HCT116 (cell line): ENCODE measurements at regions not wholly inside any gene's neighbourhood (a gene's known extent, or its start where the extent isn't known, plus 50 kb on each side); places are given as distances from the start of the nearest gene placed in this dataset.

Source experiments
- ATAC-seq: fragments of 200-7000 bp; cut with Tn5 transposase; 2 replicates; pipeline ENCODE4 v1.9.1; 2020; ENCODE audit warnings: mild to moderate bottlenecking, moderate library complexity
- BruUV-seq: library from RNA; stranded (reverse); fragments of 400-500 nt; replicated peaks from 2 replicates; lab custom pipeline; 2021; lab: Mats Ljungman, UMichigan
- CTCF ChIA-PET: fragments of 300-600 bp; sonication (Branson Sonifier 250); formaldehyde crosslinking; loops from one replicate; lab custom pipeline; 2021; ENCODE audit warnings: antibody characterized with exemption; lab: Charles Lee
- POLR2A ChIA-PET: fragments of 300-600, 350-600 bp; sonication (Branson Sonifier 250); formaldehyde crosslinking; loops from one replicate; lab custom pipeline; 2021; ENCODE audit warnings: antibody characterized with exemption; lab: Charles Lee
- RAD21 ChIA-PET, 2 experiments: fragments of 300-600 bp; sonication (Branson Sonifier 250); formaldehyde crosslinking; loops; one replicate each; lab custom pipeline; 2023; ENCODE audit warnings: low total read pairs in 2 of 2; ENCODE audit not compliant: uncharacterized antibody in 2 of 2, unreplicated experiment in 2 of 2, low non-redundant PET in 1 of 2; lab: Charles Lee
- DNase-seq: peaks from one replicate; pipeline ENCODE4 v3.0.0-alpha.2; 2010; ENCODE audit warnings: low read depth, low spot score
- H2AFZ ChIP-seq: fragments of 200-600 bp; shearing (Covaris generic), sonication (generic); 2 replicates; pipeline ENCODE4 v1.6.1; 2017; ENCODE audit warnings: low read depth, mixed run types, mixed read lengths, antibody characterized with exemption, low read length; ENCODE audit not compliant: poor library complexity, severe bottlenecking
- H3K27ac ChIP-seq: 2 replicates; pipeline ENCODE4 v1.5.1; 2012; ENCODE audit warnings: low read depth, low read length
- H3K27me3 ChIP-seq: fragments of 200-600 bp; sonication (generic); 2 replicates; pipeline ENCODE4 v1.6.1; 2016; ENCODE audit warnings: mixed run types, low read length, mixed read lengths; ENCODE audit not compliant: insufficient read depth
- H3K36me3 ChIP-seq, 2 experiments: fragments of 200-500 bp in 1 of 2; fragments of 200-600 bp in 1 of 2; sonication (Bioruptor generic) in 1 of 2; sonication (generic) in 1 of 2; 2 replicates each; pipeline versions ENCODE4 v1.5.1 to v1.6.1; 2014 to 2016; ENCODE audit warnings: low read length in 2 of 2, inconsistent platforms in 1 of 2, mixed read lengths in 1 of 2, mixed run types in 1 of 2; ENCODE audit not compliant: insufficient read depth in 2 of 2, control insufficient read depth in 1 of 2
- H3K4me1 ChIP-seq, 2 experiments: fragments of 200-600 bp in 1 of 2; sonication (generic) in 1 of 2; 2 replicates each; pipeline versions ENCODE4 v1.5.1 to v1.6.1; 2012 to 2017; ENCODE audit warnings: low read length in 2 of 2, inconsistent platforms in 1 of 2, mild to moderate bottlenecking in 1 of 2, mixed read lengths in 1 of 2, mixed run types in 1 of 2, moderate library complexity in 1 of 2; ENCODE audit not compliant: insufficient read depth in 2 of 2, control insufficient read depth in 1 of 2
- H3K4me2 ChIP-seq: fragments of 200-600 bp; sonication (generic); 2 replicates; pipeline ENCODE4 v1.6.1; 2017; ENCODE audit warnings: mixed run types, low read length, mixed read lengths
- H3K4me3 ChIP-seq, 2 experiments: fragments of 200-600 bp in 1 of 2; sonication (generic) in 1 of 2; replicated peaks in 1 of 2; 2 replicates each; pipeline ENCODE4 v1.5.1; 2011 to 2016; ENCODE audit warnings: low read length in 2 of 2, control low read depth in 1 of 2, low read depth in 1 of 2, mild to moderate bottlenecking in 1 of 2, mixed read lengths in 1 of 2, mixed run types in 1 of 2
- H3K79me2 ChIP-seq: fragments of 200-600 bp; sonication (generic); 2 replicates; pipeline ENCODE4 v1.6.1; 2017; ENCODE audit warnings: mild to moderate bottlenecking, mixed run types, low read length, moderate library complexity, mixed read lengths; ENCODE audit not compliant: insufficient read depth
- H3K9ac ChIP-seq: fragments of 200-600 bp; sonication (generic); 2 replicates; pipeline ENCODE4 v1.6.1; 2016; ENCODE audit warnings: low read length, mixed read lengths
- H3K9me2 ChIP-seq: fragments of 200-600 bp; sonication (generic), shearing (Covaris generic); 2 replicates; pipeline ENCODE4 v1.6.1; 2017; ENCODE audit warnings: mixed run types, mild to moderate bottlenecking, moderate library complexity; ENCODE audit not compliant: insufficient read depth
- H3K9me3 ChIP-seq, 2 experiments: fragments of 200-500 bp in 1 of 2; fragments of 200-600 bp in 1 of 2; sonication (Bioruptor generic) in 1 of 2; sonication (generic) in 1 of 2; 2 replicates each; pipeline ENCODE4 v1.6.1; 2014 to 2017; ENCODE audit warnings: low read length in 2 of 2, mixed read lengths in 2 of 2, inconsistent platforms in 1 of 2, low read depth in 1 of 2, mild to moderate bottlenecking in 1 of 2, mixed run types in 1 of 2, moderate library complexity in 1 of 2; ENCODE audit not compliant: control insufficient read depth in 1 of 2, insufficient read depth in 1 of 2
- H4K20me1 ChIP-seq: fragments of 200-600 bp; sonication (generic), shearing (Covaris generic); 2 replicates; pipeline ENCODE4 v1.6.1; 2017; ENCODE audit warnings: mixed run types, mild to moderate bottlenecking, moderate library complexity; ENCODE audit not compliant: insufficient read depth
- ATF3 ChIP-seq: IDR thresholded peaks from 2 replicates; pipeline ENCODE4 v1.6.1; 2012
- CEBPB ChIP-seq: IDR thresholded peaks from 2 replicates; pipeline ENCODE4 v1.6.1; 2012; ENCODE audit warnings: low read depth
- CTCF ChIP-seq, 3 experiments: fragments of 200-600 bp in 1 of 3; sonication (generic) in 1 of 3; IDR thresholded peaks in 2 of 3; conservative IDR thresholded peaks in 1 of 3; 2 replicates each; pipeline ENCODE4 v1.5.1; 2012 to 2017; ENCODE audit warnings: low read depth in 2 of 3, low read length in 2 of 3, antibody characterized with exemption in 1 of 3, borderline replicate concordance in 1 of 3, control low read depth in 1 of 3, mild to moderate bottlenecking in 1 of 3, mixed read lengths in 1 of 3, mixed run types in 1 of 3, moderate library complexity in 1 of 3; ENCODE audit not compliant: insufficient read depth in 1 of 3
- ELF1 ChIP-seq: IDR thresholded peaks from 2 replicates; pipeline ENCODE4 v1.6.1; 2012; ENCODE audit warnings: low read depth, borderline replicate concordance
- EZH2phosphoT487 ChIP-seq: fragments of 200-600 bp; IDR thresholded peaks from 2 replicates; pipeline ENCODE4 v1.6.1; 2018; ENCODE audit warnings: antibody characterized with exemption, borderline replicate concordance
- FOSL1 ChIP-seq: IDR thresholded peaks from 2 replicates; pipeline ENCODE4 v1.6.1; 2012; ENCODE audit warnings: low read depth
- JUND ChIP-seq: IDR thresholded peaks from 2 replicates; pipeline ENCODE4 v1.6.1; 2012
- POLR2AphosphoS5 ChIP-seq: IDR thresholded peaks from 2 replicates; pipeline ENCODE4 v1.6.1; 2011; ENCODE audit warnings: mild to moderate bottlenecking, low read depth, low read length, moderate library complexity
- SRF ChIP-seq: IDR thresholded peaks from 2 replicates; pipeline ENCODE4 v1.6.1; 2012; ENCODE audit warnings: low read depth
- ZFX ChIP-seq: fragments of 450-650 bp; IDR thresholded peaks from 2 replicates; pipeline ENCODE4 v1.6.1; 2017
- intact Hi-C: fragments of 100-400 bp; cut with micrococcal nuclease; formaldehyde crosslinking; loops from 2 replicates; pipeline ENCODE4 v1.10.0; 2022
- TF ChIP-seq, protein P1 (sequence below): IDR thresholded peaks from 2 replicates; pipeline ENCODE4 v1.6.1; 2011; ENCODE audit warnings: mild to moderate bottlenecking, low read length, moderate library complexity; ENCODE audit not compliant: insufficient replicate concordance; ENCODE audit errors: extremely low read depth
- TF ChIP-seq, protein P2 (sequence below): IDR thresholded peaks from 2 replicates; pipeline ENCODE4 v1.6.1; 2012

- intact Hi-C loops, result no loop called here
- DNase-seq (no peak), ATAC-seq (peak; percentile 67; the same call in 1 of the 2 replicates)
- Histone ChIP-seq H3K27ac (no peak overlapping the region), H3K9ac (no peak overlapping the region), H2AFZ (no peak overlapping the region), H3K79me2 (no peaks in the 10 kb centered on the region), H3K27me3 (no peaks in the 10 kb centered on the region), H3K9me2 (no peaks in the 10 kb centered on the region), H3K36me3 (no peaks in the 10 kb centered on the region), H4K20me1 (no peaks in the 10 kb centered on the region)
- RAD21 ChIA-PET, result no interaction called here
- TF ChIP-seq JUND (peak; percentile 36; the same call in 1 of the 2 replicates), POLR2AphosphoS5 (no peak), EZH2phosphoT487 (no peak), FOSL1 (peak; percentile 37; the same call in 1 of the 2 replicates), SRF (no peak), ZFX (no peak), CTCF (IDR thresholded peaks at IDR 0.05 in 2 of 3, conservative IDR thresholded peaks at IDR 0.05 in 1 of 3; ENCODE audit: borderline replicate concordance in 1 of 3, insufficient read depth in 1 of 3, low read depth in 2 of 3, low read length in 2 of 3) (no peak), ELF1 (no peak), ATF3 (no peak), CEBPB (no peak)
- TF ChIP-seq, protein P1, sequence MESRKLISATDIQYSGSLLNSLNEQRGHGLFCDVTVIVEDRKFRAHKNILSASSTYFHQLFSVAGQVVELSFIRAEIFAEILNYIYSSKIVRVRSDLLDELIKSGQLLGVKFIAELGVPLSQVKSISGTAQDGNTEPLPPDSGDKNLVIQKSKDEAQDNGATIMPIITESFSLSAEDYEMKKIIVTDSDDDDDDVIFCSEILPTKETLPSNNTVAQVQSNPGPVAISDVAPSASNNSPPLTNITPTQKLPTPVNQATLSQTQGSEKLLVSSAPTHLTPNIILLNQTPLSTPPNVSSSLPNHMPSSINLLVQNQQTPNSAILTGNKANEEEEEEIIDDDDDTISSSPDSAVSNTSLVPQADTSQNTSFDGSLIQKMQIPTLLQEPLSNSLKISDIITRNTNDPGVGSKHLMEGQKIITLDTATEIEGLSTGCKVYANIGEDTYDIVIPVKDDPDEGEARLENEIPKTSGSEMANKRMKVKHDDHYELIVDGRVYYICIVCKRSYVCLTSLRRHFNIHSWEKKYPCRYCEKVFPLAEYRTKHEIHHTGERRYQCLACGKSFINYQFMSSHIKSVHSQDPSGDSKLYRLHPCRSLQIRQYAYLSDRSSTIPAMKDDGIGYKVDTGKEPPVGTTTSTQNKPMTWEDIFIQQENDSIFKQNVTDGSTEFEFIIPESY, result no peak
- TF ChIP-seq, protein P2, sequence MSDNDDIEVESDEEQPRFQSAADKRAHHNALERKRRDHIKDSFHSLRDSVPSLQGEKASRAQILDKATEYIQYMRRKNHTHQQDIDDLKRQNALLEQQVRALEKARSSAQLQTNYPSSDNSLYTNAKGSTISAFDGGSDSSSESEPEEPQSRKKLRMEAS, result no peak
- TF ChIP-seq, all 23 proteins: peak for 2
- ChIA-PET POLR2A (no interaction called here), CTCF (no interaction called here)
- Histone ChIP-seq H3K4me1 (peaks cover 11 to 16% of the 10 kb centered on the region in 2 experiments; a peak in 3 of 4 replicates), H3K4me2 (peak overlapping the region; percentile 22; the same call in 1 of the 2 replicates), H3K9me3 (no peaks in the 10 kb centered on the region), H3K4me3 (no peak overlapping the region)
- no TSS peak for BruUV-seq
Observed at GRCh38 chr5:56525113-56525512, 290.2 kb upstream of the MAP3K1 start.
